HepG2 (cell line): ENCODE measurements at regions not wholly inside any gene's neighbourhood (a gene's known extent, or its start where the extent isn't known, plus 50 kb on each side); places are given as distances from the start of the nearest gene placed in this dataset.

Source experiments
- ATAC-seq: fragments of 200-7000 bp; cut with Tn5 transposase; 3 replicates; pipeline ENCODE4 v1.9.1; 2020; ENCODE audit warnings: mild to moderate bottlenecking, moderate library complexity
- BruUV-seq: library from RNA; stranded (reverse); fragments of 400-500 nt; replicated peaks from 2 replicates; lab custom pipeline; 2021; lab: Mats Ljungman, UMichigan
- CTCF ChIA-PET: fragments of 300-600 bp; formaldehyde crosslinking; extraction: SDS; loops from one replicate; lab custom pipeline; 2021; ENCODE audit warnings: low total read pairs, inconsistent platforms, low intra/inter-chr PET ratio; lab: Yijun Ruan, JAX
- POLR2A ChIA-PET: fragments of 350-600 bp; sonication (Branson Sonifier 250); formaldehyde crosslinking; loops from one replicate; lab custom pipeline; 2020; ENCODE audit warnings: antibody characterized with exemption, inconsistent platforms; lab: Yijun Ruan, JAX
- DNase-seq: peaks from one replicate; pipeline ENCODE4 v3.0.0-alpha.2; 2015; ENCODE audit warnings: low spot score
- FAIRE-seq: peaks from 3 replicates; lab custom pipeline; 2011; peaks lifted over from hg19 to GRCh38; lab: Jason Lieb, UNC
- H2AFZ ChIP-seq: one replicate; pipeline ENCODE4 v1.6.1; 2011; ENCODE audit warnings: low read length, inconsistent platforms
- H3K27ac ChIP-seq: fragments of 300-600 bp; 3 replicates; pipeline ENCODE4 v1.8.0; 2011; ENCODE audit warnings: mixed run types, mild to moderate bottlenecking, mixed read lengths, low read length, inconsistent platforms; ENCODE audit not compliant: insufficient read depth; ENCODE audit errors: extremely low read length
- H3K27me3 ChIP-seq, 2 experiments: fragments of 200-600 bp in 1 of 2; 2 replicates in 1 of 2; 3 replicates in 1 of 2; pipeline versions ENCODE4 v1.6.0 to v1.8.0; 2011; ENCODE audit warnings: low read length in 2 of 2, mild to moderate bottlenecking in 2 of 2, moderate library complexity in 2 of 2, inconsistent platforms in 1 of 2; ENCODE audit not compliant: insufficient read depth in 2 of 2, control insufficient read depth in 1 of 2
- H3K36me3 ChIP-seq, 2 experiments: fragments of 200-600 bp in 1 of 2; replicated peaks in 1 of 2; 2 replicates in 1 of 2; 3 replicates in 1 of 2; pipeline versions ENCODE4 v1.5.1 to v1.8.0; 2011; ENCODE audit warnings: low read length in 2 of 2, inconsistent platforms in 1 of 2; ENCODE audit not compliant: insufficient read depth in 2 of 2, control insufficient read depth in 1 of 2
- H3K4me1 ChIP-seq: 2 replicates; pipeline ENCODE4 v1.5.1; 2012; ENCODE audit warnings: low read length, inconsistent platforms; ENCODE audit not compliant: insufficient read depth
- H3K4me2 ChIP-seq: 2 replicates; pipeline ENCODE4 v1.6.0; 2011; ENCODE audit warnings: low read depth, low read length, inconsistent platforms
- H3K4me3 ChIP-seq, 3 experiments: fragments of 200-600 bp in 1 of 3; sonication (generic), shearing (Covaris generic) in 1 of 3; replicated peaks in 1 of 3; 2 replicates each; pipeline ENCODE4 v1.5.1; 2011 to 2016; ENCODE audit warnings: low read length in 3 of 3, inconsistent platforms in 2 of 3, low read depth in 2 of 3, mild to moderate bottlenecking in 2 of 3, control low read depth in 1 of 3, mixed read lengths in 1 of 3; ENCODE audit not compliant: insufficient read depth in 1 of 3
- H3K79me2 ChIP-seq: one replicate; pipeline ENCODE4 v1.6.1; 2011; ENCODE audit warnings: low read length, inconsistent platforms; ENCODE audit not compliant: insufficient read depth
- H3K9ac ChIP-seq: 2 replicates; pipeline ENCODE4 v1.6.0; 2011; ENCODE audit warnings: mild to moderate bottlenecking, low read depth, low read length, inconsistent platforms; ENCODE audit not compliant: insufficient read depth
- H3K9me3 ChIP-seq: 2 replicates; pipeline ENCODE4 v1.5.1; 2012; ENCODE audit warnings: mild to moderate bottlenecking, low read length
- H4K20me1 ChIP-seq: 2 replicates; pipeline ENCODE4 v1.6.0; 2011; ENCODE audit warnings: inconsistent platforms, mild to moderate bottlenecking, low read length, moderate library complexity; ENCODE audit not compliant: insufficient read depth
- ARNTL ChIP-seq: sonication (generic); formaldehyde crosslinking; IDR thresholded peaks from 2 replicates; pipeline ENCODE4 v1.4.0; 2020; ENCODE audit warnings: mild to moderate bottlenecking, missing genetic modification reagents
- GTF2F1 ChIP-seq: fragments of 150-350 bp; IDR thresholded peaks from 2 replicates; pipeline ENCODE4 v1.6.1; 2014; ENCODE audit warnings: low read length
- HNF4A ChIP-seq: sonication (generic); formaldehyde crosslinking; IDR thresholded peaks from 2 replicates; pipeline ENCODE4 v1.4.0; 2020; ENCODE audit warnings: missing genetic modification reagents
- KDM5B ChIP-seq: sonication (generic); formaldehyde crosslinking; IDR thresholded peaks from 2 replicates; pipeline ENCODE4 v1.4.0; 2020; ENCODE audit warnings: missing genetic modification reagents, mild to moderate bottlenecking, borderline replicate concordance
- KMT2B ChIP-seq: IDR thresholded peaks from 2 replicates; pipeline ENCODE4 v1.6.1; 2016; ENCODE audit warnings: missing genetic modification reagents, missing compliant biosample characterization
- NFKBIZ ChIP-seq: IDR thresholded peaks from 2 replicates; pipeline ENCODE4 v1.6.1; 2018; ENCODE audit warnings: missing genetic modification reagents, missing compliant biosample characterization
- NR2C2 ChIP-seq: sonication (generic); formaldehyde crosslinking; IDR thresholded peaks from 2 replicates; pipeline ENCODE4 v1.4.0; 2020; ENCODE audit warnings: missing genetic modification reagents, mild to moderate bottlenecking, moderate library complexity, borderline replicate concordance
- POLR2AphosphoS2 ChIP-seq: IDR thresholded peaks from 2 replicates; pipeline ENCODE4 v1.6.1; 2011; ENCODE audit warnings: low read depth, low read length, improper control_type of control experiment
- RBM22 ChIP-seq: fragments of 200-400 bp; formaldehyde crosslinking; optimal IDR thresholded peaks from 2 replicates; pipeline ENCODE3; 2017; ENCODE audit warnings: mild to moderate bottlenecking, low read length, moderate library complexity
- RXRB ChIP-seq: IDR thresholded peaks from 2 replicates; pipeline ENCODE4 v1.6.1; 2016; ENCODE audit warnings: borderline replicate concordance, missing genetic modification reagents, missing compliant biosample characterization
- TMF1 ChIP-seq: sonication (generic); formaldehyde crosslinking; IDR thresholded peaks from 2 replicates; pipeline ENCODE4 v1.8.1; 2022; ENCODE audit warnings: low read depth, missing genetic modification reagents
- ZFP36 ChIP-seq: fragments of 150-350 bp; IDR thresholded peaks from 2 replicates; pipeline ENCODE4 v1.6.1; 2018; ENCODE audit warnings: borderline replicate concordance, low read length, low read depth; ENCODE audit not compliant: partially characterized antibody
- ZNF33A ChIP-seq: sonication (generic); formaldehyde crosslinking; IDR thresholded peaks from 2 replicates; pipeline ENCODE4 v1.5.1; 2020; ENCODE audit warnings: missing genetic modification reagents, mild to moderate bottlenecking, moderate library complexity, borderline replicate concordance
- ZNF468 ChIP-seq: sonication (generic); formaldehyde crosslinking; IDR thresholded peaks from 2 replicates; pipeline ENCODE4 v1.8.0; 2022; ENCODE audit warnings: mild to moderate bottlenecking, moderate library complexity, missing genetic modification reagents
- ZNF703 ChIP-seq: sonication (generic); formaldehyde crosslinking; IDR thresholded peaks from 2 replicates; pipeline ENCODE4 v1.5.1; 2020; ENCODE audit warnings: missing genetic modification reagents, mild to moderate bottlenecking, moderate library complexity, borderline replicate concordance
- ZSCAN20 ChIP-seq: sonication (generic); formaldehyde crosslinking; IDR thresholded peaks from 2 replicates; pipeline ENCODE4 v1.4.0; 2020; ENCODE audit warnings: missing genetic modification reagents, mild to moderate bottlenecking, borderline replicate concordance
- WGBS: methylation state at CpG from one replicate; pipeline ENCODE4 v1.1.6; 2017; ENCODE audit warnings: low lambda C conversion rate; 5-methylcytosine and 5-hydroxymethylcytosine counted together
- in situ Hi-C: cut with HindIII; loops from 2 replicates; pipeline ENCODE4 v1.10.0; 2017; ENCODE audit warnings: low pct_unique_long_range_greater_than_20kb; ENCODE audit not compliant: extremely low pct_ligation_motif_present
- intact Hi-C: fragments of 100-400 bp; cut with micrococcal nuclease; formaldehyde crosslinking; loops from one replicate; pipeline ENCODE4 v1.10.0; 2022; ENCODE audit not compliant: unreplicated experiment
- TF ChIP-seq, protein P1 (sequence below): sonication (generic); formaldehyde crosslinking; conservative IDR thresholded peaks from 2 replicates; pipeline ENCODE4 v1.4.0; 2020; ENCODE audit warnings: missing genetic modification reagents
- TF ChIP-seq, protein P2 (sequence below): sonication (generic); formaldehyde crosslinking; IDR thresholded peaks from 2 replicates; pipeline ENCODE4 v1.9.0; 2022; ENCODE audit warnings: low read depth, missing genetic modification reagents

- in situ Hi-C loops = no loop called here
- no TSS peak for BruUV-seq
- no peak for FAIRE-seq
Observed at GRCh38 chr1:5386371-5386770, 605.9 kb downstream of the NPHP4 start.

GRCh38 chr1:5385956-5386355, 606.3 kb downstream of the NPHP4 start:
- ATAC-seq = no peak
- BruUV-seq = no TSS peak
- Histone ChIP-seq H3K36me3 (no peaks in the 10 kb centered on the region), H3K9me3 (no peaks in the 10 kb centered on the region), H2AFZ (no peak overlapping the region), H3K27ac (no peak overlapping the region), H3K4me2 (no peak overlapping the region), H3K9ac (no peak overlapping the region), H3K4me3 (no peak overlapping the region), H4K20me1 (no peaks in the 10 kb centered on the region), H3K79me2 (no peaks in the 10 kb centered on the region), H3K4me1 (no peaks in the 10 kb centered on the region), H3K27me3 (peaks cover 0 to 21% of the 10 kb centered on the region in 2 experiments; a peak in 1 of 5 replicates)
- 1% methylated on average over 6 of the region's 7 CpGs for WGBS
- in situ Hi-C loops = no loop called here
- no peak for FAIRE-seq
- CTCF ChIA-PET = no interaction called here
- POLR2A ChIA-PET = no interaction called here
- DNase-seq = no peak
- intact Hi-C loops = no loop called here
- TF ChIP-seq NR2C2 (CRISPR knock-in tag) (no peak), RXRB (CRISPR knock-in tag) (no peak), ZNF468 (no peak), POLR2AphosphoS2 (no peak), ZFP36 (no peak), NFKBIZ (CRISPR knock-in tag) (no peak), KMT2B (CRISPR knock-in tag) (no peak), TMF1 (no peak), ZNF703 (CRISPR knock-in tag) (no peak), GTF2F1 (no peak), KDM5B (CRISPR knock-in tag) (no peak), ZSCAN20 (CRISPR knock-in tag) (no peak), ARNTL (no peak), RBM22 (no peak), ZNF33A (CRISPR knock-in tag) (no peak)
- TF ChIP-seq, protein P1, sequence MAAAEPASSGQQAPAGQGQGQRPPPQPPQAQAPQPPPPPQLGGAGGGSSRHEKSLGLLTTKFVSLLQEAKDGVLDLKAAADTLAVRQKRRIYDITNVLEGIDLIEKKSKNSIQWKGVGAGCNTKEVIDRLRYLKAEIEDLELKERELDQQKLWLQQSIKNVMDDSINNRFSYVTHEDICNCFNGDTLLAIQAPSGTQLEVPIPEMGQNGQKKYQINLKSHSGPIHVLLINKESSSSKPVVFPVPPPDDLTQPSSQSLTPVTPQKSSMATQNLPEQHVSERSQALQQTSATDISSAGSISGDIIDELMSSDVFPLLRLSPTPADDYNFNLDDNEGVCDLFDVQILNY = no peak
- TF ChIP-seq, protein P2, sequence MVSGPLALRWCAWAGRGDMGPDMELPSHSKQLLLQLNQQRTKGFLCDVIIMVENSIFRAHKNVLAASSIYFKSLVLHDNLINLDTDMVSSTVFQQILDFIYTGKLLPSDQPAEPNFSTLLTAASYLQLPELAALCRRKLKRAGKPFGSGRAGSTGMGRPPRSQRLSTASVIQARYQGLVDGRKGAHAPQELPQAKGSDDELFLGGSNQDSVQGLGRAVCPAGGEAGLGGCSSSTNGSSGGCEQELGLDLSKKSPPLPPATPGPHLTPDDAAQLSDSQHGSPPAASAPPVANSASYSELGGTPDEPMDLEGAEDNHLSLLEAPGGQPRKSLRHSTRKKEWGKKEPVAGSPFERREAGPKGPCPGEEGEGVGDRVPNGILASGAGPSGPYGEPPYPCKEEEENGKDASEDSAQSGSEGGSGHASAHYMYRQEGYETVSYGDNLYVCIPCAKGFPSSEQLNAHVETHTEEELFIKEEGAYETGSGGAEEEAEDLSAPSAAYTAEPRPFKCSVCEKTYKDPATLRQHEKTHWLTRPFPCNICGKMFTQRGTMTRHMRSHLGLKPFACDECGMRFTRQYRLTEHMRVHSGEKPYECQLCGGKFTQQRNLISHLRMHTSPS (CRISPR knock-in tag) = no peak

More at GRCh38 chr1:5386371-5386770, 605.9 kb downstream of the NPHP4 start:
- POLR2A ChIA-PET = no interaction called here
- DNase-seq (no peak), ATAC-seq (no peak)
- CTCF ChIA-PET = no interaction called here
- no peak overlapping the region for H3K4me3 ChIP-seq
- intact Hi-C loops = no loop called here
- no peaks in the 10 kb centered on the region for H4K20me1 ChIP-seq
- H3K27me3 ChIP-seq = peaks cover 0 to 21% of the 10 kb centered on the region in 2 experiments; a peak in 1 of 5 replicates
- WGBS = 0% methylated on average over 1 of the region's 3 CpGs
- no peaks in the 10 kb centered on the region for H3K36me3 ChIP-seq
- no peak overlapping the region for H3K4me2 ChIP-seq
- H3K27ac ChIP-seq = no peak overlapping the region
- H2AFZ ChIP-seq = no peak overlapping the region
- H3K9me3 ChIP-seq = no peaks in the 10 kb centered on the region
- no peak overlapping the region for H3K9ac ChIP-seq
- TF ChIP-seq HNF4A (CRISPR knock-in tag) = no peak
- H3K79me2 ChIP-seq = no peaks in the 10 kb centered on the region
- H3K4me1 ChIP-seq = no peaks in the 10 kb centered on the region
